Heart right ventricle (tissue), 16 donors: ENCODE measurements at regions not wholly inside any gene's neighbourhood (a gene's known extent, or its start where the extent isn't known, plus 50 kb on each side); places are given as distances from the start of the nearest gene placed in this dataset.
"Not testable (repeated sequence)": the region's sequence is repeated elsewhere in the genome, so short reads cannot be mapped to it uniquely, and the experiment has no call there.

Experiments
- ATAC-seq, 8 donors: fragments of 200-7000 bp; cut with Tn5 transposase; one replicate each; pipeline ENCODE4 v1.9.1; 2020; ENCODE audit warnings: mild to moderate bottlenecking in 8 of 8, moderate library complexity in 8 of 8, moderate number of reproducible peaks in 1 of 8
- DNase-seq, 2 donors: peaks; one replicate each; pipeline ENCODE4 v3.0.0-alpha.2; 2020
- H3K27ac ChIP-seq, 10 donors: fragments of 200-600 bp; sonication (generic) in 2 of 10; one replicate each; pipeline versions ENCODE4 v1.5.0 to v1.8.0; 2020 to 2022; ENCODE audit warnings: mild to moderate bottlenecking in 3 of 10
- H3K27me3 ChIP-seq, 7 donors: fragments of 200-600 bp; one replicate each; pipeline ENCODE4 v1.8.0; 2021 to 2022; ENCODE audit warnings: mild to moderate bottlenecking in 2 of 7
- H3K36me3 ChIP-seq, 9 donors: fragments of 200-600 bp; sonication (generic) in 1 of 9; one replicate each; pipeline versions ENCODE4 v1.5.0 to v1.8.0; 2020 to 2022; ENCODE audit warnings: mild to moderate bottlenecking in 2 of 9
- H3K4me1 ChIP-seq, 9 donors: fragments of 200-600 bp; sonication (generic) in 1 of 9; one replicate each; pipeline versions ENCODE4 v1.5.0 to v1.8.0; 2020 to 2022; ENCODE audit warnings: mild to moderate bottlenecking in 4 of 9
- H3K4me3 ChIP-seq, 10 donors: fragments of 200-600 bp; sonication (generic) in 2 of 10; one replicate each; pipeline versions ENCODE4 v1.5.0 to v1.8.0; 2020 to 2022; ENCODE audit warnings: mild to moderate bottlenecking in 7 of 10, moderate library complexity in 2 of 10
- H3K9me3 ChIP-seq, 11 donors: fragments of 200-600 bp in 10 of 11; sonication (generic) in 2 of 11; one replicate each; pipeline versions ENCODE4 v1.5.0 to v1.8.0; 2013 to 2022; ENCODE audit warnings: mild to moderate bottlenecking in 2 of 11, control low read depth in 1 of 11, moderate library complexity in 1 of 11
- CTCF ChIP-seq, 9 donors: fragments of 200-600 bp; sonication (generic) in 2 of 9; IDR thresholded peaks; one replicate each; pipeline versions ENCODE4 v1.5.0 to v1.8.0; 2021 to 2022; ENCODE audit warnings: antibody characterized with exemption in 9 of 9, mild to moderate bottlenecking in 5 of 9, moderate library complexity in 1 of 9
- WGBS, 2 donors: extraction: QIAGEN DNeasy Blood & Tissue Kit; methylation state at CpG; one replicate each; pipeline ENCODE4 v1.1.7; 2013; ENCODE audit warnings: inconsistent platforms in 1 of 2; 5-methylcytosine and 5-hydroxymethylcytosine counted together
- intact Hi-C, 10 donors: fragments of 100-400 bp; cut with DNase I; formaldehyde crosslinking; loops; one replicate each; pipeline versions ENCODE4 v1.11.1 to v1.14.2; 2022
- donor health status: Arrhythmogenic right ventricular cardiomyopathy.
- donor health status: ischemic (EF 13 %, LVEDD 7.1; RV severe dilation, severe dysfunction).
- donor health status: healthy with polysubstance abuse.
- donor health status: DM: no; HTN: yes; CAD: no.
- donor health status: DM: no; HTN: no; CAD: no.
- donor health status: ischemic (EF 25% LVEDD 6.9; RV normal size, moderate dysfunction).
- donor health status: ischemic (EF 25% LVEDD 5.7; RV mildly dilated, moderate dysfunction).
- donor health status: healthy.
- donor health status: DM: yes; HTN: yes; CAD: no.
- donor health status: Ischemic cardiomyopathy.
- donor health status: ischemic (EF 35%, LVEDD 5.7; RV mildly dilated, moderate dysfunction).
- donor health status: nonischemic (EF 11% LVEDD 7.7; RV severe dilation, severe dysfunction).
- donor health status: DM: yes; HTN: yes; CAD: no.
- donor health status: PGD.
- donor health status: ischemic (EF 29% LVEDD 5.4; RV normal size, mild dysfunction).
- donor health status: nonischemic (EF 23%, LVEDD 6.1; RV moderate dilation, normal function).

GRCh38 chr18:2154278-2154677, 417.0 kb downstream of the METTL4 start:
- TF ChIP-seq CTCF (IDR thresholded peaks at IDR 0.05) = no peak
- Histone ChIP-seq H3K27ac (no peak overlapping the region), H3K9me3 (peaks cover 0 to 3% (median 0%) of the 10 kb centered on the region in 11 donors), H3K4me1 (no peaks in the 10 kb centered on the region), H3K4me3 (no peak overlapping the region), H3K36me3 (no peaks in the 10 kb centered on the region), H3K27me3 (no peaks in the 10 kb centered on the region)
- DNase-seq = no peak
- intact Hi-C loops = no loop called here
- 67 to 73% methylated on average over 1 of the region's 1 CpG for WGBS, 2 donors
- no peak for ATAC-seq

GRCh38 chr18:2164644-2165550, 406.4 kb downstream of the METTL4 start:
- intact Hi-C loops = loop anchor here in 1 of 10 donors (10.0 kb wide), 1 partner anchor 50 kb away; no protein-coding TSS in a partner anchor

GRCh38 chr18:2166876-2167275, 404.4 kb downstream of the METTL4 start:
- H3K27ac ChIP-seq, H3K27me3 ChIP-seq, DNase-seq, H3K4me3 ChIP-seq, H3K9me3 ChIP-seq, H3K36me3 ChIP-seq, H3K4me1 ChIP-seq, ATAC-seq: not testable (repeated sequence)
- intact Hi-C loops = loop anchor here in 1 of 10 donors (10.0 kb wide), 1 partner anchor 48 kb away; no protein-coding TSS in a partner anchor
- WGBS, 2 donors = 81 to 85% methylated on average over 9 of the region's 9 CpGs

More at GRCh38 chr18:2164644-2165550, 406.4 kb downstream of the METTL4 start:
- DNase-seq (no peak), ATAC-seq (no peak)
- WGBS, 2 donors = 58 to 63% methylated on average over 7 of the region's 7 CpGs
- Histone ChIP-seq H3K27me3 (no peaks in the 10 kb centered on the region), H3K27ac (no peak overlapping the region), H3K4me1 (peaks cover 0 to 2% (median 0%) of the 10 kb centered on the region in 9 donors), H3K4me3 (no peak overlapping the region), H3K36me3 (no peaks in the 10 kb centered on the region), H3K9me3 (no peaks in the 10 kb centered on the region)
- no peak for TF ChIP-seq CTCF (IDR thresholded peaks at IDR 0.05)

GRCh38 chr18:2168022-2168421, 403.3 kb downstream of the METTL4 start:
- ATAC-seq (no peak), DNase-seq (no peak)
- H3K27me3 ChIP-seq = no peaks in the 10 kb centered on the region
- H3K4me3 ChIP-seq = no peak overlapping the region
- WGBS, 2 donors = 70 to 73% methylated on average over 5 of the region's 5 CpGs
- H3K9me3 ChIP-seq = no peaks in the 10 kb centered on the region
- no peak for TF ChIP-seq CTCF (IDR thresholded peaks at IDR 0.05)
- peaks cover 0 to 19% (median 6%) of the 10 kb centered on the region in 9 donors for H3K4me1 ChIP-seq
- no peaks in the 10 kb centered on the region for H3K36me3 ChIP-seq
- no peak overlapping the region for H3K27ac ChIP-seq
- intact Hi-C loops = loop anchor here in 1 of 10 donors (10.0 kb wide), 1 partner anchor 47 kb away; no protein-coding TSS in a partner anchor

- intact Hi-C loops = loop anchor here in 1 of 10 donors (10.0 kb wide), 1 partner anchor 45 kb away; no protein-coding TSS in a partner anchor
- H3K4me1 ChIP-seq = peaks cover 0 to 25% (median 12%) of the 10 kb centered on the region in 9 donors
These were observed 401.6 kb downstream of the METTL4 start for GRCh38 chr18:2169656-2170055.

More at GRCh38 chr18:2169656-2170055, 401.6 kb downstream of the METTL4 start:
- Histone ChIP-seq H3K27me3 (no peaks in the 10 kb centered on the region), H3K9me3 (no peaks in the 10 kb centered on the region), H3K36me3 (no peaks in the 10 kb centered on the region), H3K4me3 (no peak overlapping the region), H3K27ac (no peak overlapping the region)
- DNase-seq (no peak), ATAC-seq (no peak)
- no peak for TF ChIP-seq CTCF (IDR thresholded peaks at IDR 0.05)
